Activated naive CD8-positive, alpha-beta T cell treated with anti-CD3 and anti-CD28 coated beads, Interleukin-2, amount 50 U/mL, for 24 hours (primary cell): ENCODE measurements at regions not wholly inside any gene's neighbourhood (a gene's known extent, or its start where the extent isn't known, plus 50 kb on each side); places are given as distances from the start of the nearest gene placed in this dataset.

Experiments
- ATAC-seq: fragments of 150-1000 bp; cut with Tn5 transposase; one replicate; pipeline ENCODE4 v1.10.0; 2021
- DNase-seq: peaks from one replicate; pipeline ENCODE4 v3.0.0; 2021
- H3K27ac Mint-ChIP-seq: one replicate; pipeline ENCODE4 v1.8.0; 2021; ENCODE audit warnings: mild to moderate bottlenecking, mixed read lengths
- H3K27me3 Mint-ChIP-seq: one replicate; pipeline ENCODE4 v1.8.0; 2021; ENCODE audit warnings: mixed read lengths
- H3K36me3 Mint-ChIP-seq: one replicate; pipeline ENCODE4 v1.8.0; 2021; ENCODE audit warnings: low read depth, mixed read lengths
- H3K4me1 Mint-ChIP-seq: one replicate; pipeline ENCODE4 v1.8.0; 2021; ENCODE audit warnings: mixed read lengths
- H3K4me3 Mint-ChIP-seq: one replicate; pipeline ENCODE4 v1.8.0; 2021; ENCODE audit warnings: mild to moderate bottlenecking, moderate library complexity, mixed read lengths
- H3K9me3 Mint-ChIP-seq: one replicate; pipeline ENCODE4 v1.8.0; 2021; ENCODE audit warnings: mixed read lengths

- H3K36me3 Mint-ChIP-seq, result no peaks in the 10 kb centered on the region
- H3K4me3 Mint-ChIP-seq, result no peak overlapping the region
- H3K27ac Mint-ChIP-seq, result no peak overlapping the region
- ATAC-seq (no peak), DNase-seq (no peak)
- H3K9me3 Mint-ChIP-seq, result no peaks in the 10 kb centered on the region
- no peaks in the 10 kb centered on the region for H3K4me1 Mint-ChIP-seq
- H3K27me3 Mint-ChIP-seq, result peaks cover 7% of the 10 kb centered on the region
Measured at GRCh38 chr10:123517901-123518300, 148.3 kb upstream of the GPR26 start.

GRCh38 chr10:123518765-123519164 lies 147.4 kb upstream of the GPR26 start:
- Mint-ChIP-seq H3K27me3 (peaks cover 9% of the 10 kb centered on the region), H3K4me1 (no peaks in the 10 kb centered on the region), H3K4me3 (no peak overlapping the region), H3K36me3 (no peaks in the 10 kb centered on the region), H3K27ac (no peak overlapping the region), H3K9me3 (no peaks in the 10 kb centered on the region)
- no peak for DNase-seq
- no peak for ATAC-seq

- Mint-ChIP-seq H3K9me3 (no peaks in the 10 kb centered on the region), H3K36me3 (no peaks in the 10 kb centered on the region), H3K27ac (no peak overlapping the region), H3K4me3 (no peak overlapping the region), H3K27me3 (peaks cover 11% of the 10 kb centered on the region), H3K4me1 (no peaks in the 10 kb centered on the region)
- ATAC-seq, result no peak
- DNase-seq, result no peak
Measured at GRCh38 chr10:123519861-123520260, 146.3 kb upstream of the GPR26 start.

- ATAC-seq (no peak), DNase-seq (no peak)
- no peak overlapping the region for H3K27ac Mint-ChIP-seq
- no peaks in the 10 kb centered on the region for H3K4me1 Mint-ChIP-seq
- no peaks in the 10 kb centered on the region for H3K36me3 Mint-ChIP-seq
- H3K9me3 Mint-ChIP-seq, result no peaks in the 10 kb centered on the region
- no peak overlapping the region for H3K4me3 Mint-ChIP-seq
- peaks cover 7% of the 10 kb centered on the region for H3K27me3 Mint-ChIP-seq
Measured at GRCh38 chr10:123521076-123521475, 145.1 kb upstream of the GPR26 start.

- no peaks in the 10 kb centered on the region for H3K36me3 Mint-ChIP-seq
Measured at GRCh38 chr10:123521556-123521955, 144.6 kb upstream of the GPR26 start.

GRCh38 chr10:123522702-123523312 lies 143.3 kb upstream of the GPR26 start:
- DNase-seq, result no peak
- Mint-ChIP-seq H3K4me3 (no peak overlapping the region), H3K9me3 (no peaks in the 10 kb centered on the region), H3K27me3 (peaks cover 10% of the 10 kb centered on the region), H3K36me3 (no peaks in the 10 kb centered on the region), H3K27ac (no peak overlapping the region), H3K4me1 (peaks cover 2% of the 10 kb centered on the region)
- ATAC-seq, result no peak

More at GRCh38 chr10:123521556-123521955, 144.6 kb upstream of the GPR26 start:
- Mint-ChIP-seq H3K27ac (no peak overlapping the region), H3K27me3 (peaks cover 7% of the 10 kb centered on the region), H3K9me3 (no peaks in the 10 kb centered on the region), H3K4me3 (no peak overlapping the region), H3K4me1 (no peaks in the 10 kb centered on the region)
- DNase-seq, result no peak
- no peak for ATAC-seq

GRCh38 chr10:123523833-123524232 lies 142.3 kb upstream of the GPR26 start:
- Mint-ChIP-seq H3K4me3 (no peak overlapping the region), H3K9me3 (no peaks in the 10 kb centered on the region), H3K27me3 (peaks cover 10% of the 10 kb centered on the region), H3K4me1 (peaks cover 2% of the 10 kb centered on the region), H3K27ac (no peak overlapping the region), H3K36me3 (no peaks in the 10 kb centered on the region)
- DNase-seq (no peak), ATAC-seq (no peak)

- Mint-ChIP-seq H3K9me3 (no peaks in the 10 kb centered on the region), H3K36me3 (no peaks in the 10 kb centered on the region), H3K4me3 (no peak overlapping the region), H3K27ac (no peak overlapping the region), H3K4me1 (peaks cover 2% of the 10 kb centered on the region), H3K27me3 (peaks cover 15% of the 10 kb centered on the region)
- ATAC-seq, result no peak
- DNase-seq, result no peak
Measured at GRCh38 chr10:123526356-123527064, 139.6 kb upstream of the GPR26 start.

- no peak for ATAC-seq
- DNase-seq, result no peak
- Mint-ChIP-seq H3K27me3 (peaks cover 20% of the 10 kb centered on the region), H3K4me3 (no peak overlapping the region), H3K4me1 (peaks cover 2% of the 10 kb centered on the region), H3K36me3 (no peaks in the 10 kb centered on the region), H3K9me3 (peaks cover 4% of the 10 kb centered on the region), H3K27ac (no peak overlapping the region)
Measured at GRCh38 chr10:123527151-123527550, 139.0 kb upstream of the GPR26 start.

GRCh38 chr10:123529146-123529760 lies 136.9 kb upstream of the GPR26 start:
- H3K27ac Mint-ChIP-seq, result no peak overlapping the region
- H3K9me3 Mint-ChIP-seq, result peaks cover 7% of the 10 kb centered on the region
- H3K4me1 Mint-ChIP-seq, result peaks cover 2% of the 10 kb centered on the region
- H3K4me3 Mint-ChIP-seq, result no peak overlapping the region
- DNase-seq, result no peak
- no peaks in the 10 kb centered on the region for H3K36me3 Mint-ChIP-seq
- ATAC-seq, result no peak
- peaks cover 22% of the 10 kb centered on the region for H3K27me3 Mint-ChIP-seq

GRCh38 chr10:123530166-123530870 lies 135.8 kb upstream of the GPR26 start:
- Mint-ChIP-seq H3K27me3 (peaks cover 22% of the 10 kb centered on the region), H3K4me1 (peaks cover 2% of the 10 kb centered on the region), H3K36me3 (no peaks in the 10 kb centered on the region), H3K4me3 (no peak overlapping the region), H3K9me3 (peaks cover 7% of the 10 kb centered on the region), H3K27ac (no peak overlapping the region)
- DNase-seq (no peak), ATAC-seq (no peak)

- Mint-ChIP-seq H3K27ac (no peak overlapping the region), H3K4me3 (no peak overlapping the region), H3K9me3 (peaks cover 7% of the 10 kb centered on the region), H3K27me3 (peaks cover 27% of the 10 kb centered on the region), H3K4me1 (no peaks in the 10 kb centered on the region), H3K36me3 (no peaks in the 10 kb centered on the region)
- DNase-seq (no peak), ATAC-seq (no peak)
Measured at GRCh38 chr10:123535386-123535785, 130.8 kb upstream of the GPR26 start.

- no peak overlapping the region for H3K4me3 Mint-ChIP-seq
- H3K27me3 Mint-ChIP-seq, result peaks cover 27% of the 10 kb centered on the region
- no peak for ATAC-seq
- no peaks in the 10 kb centered on the region for H3K4me1 Mint-ChIP-seq
- H3K9me3 Mint-ChIP-seq, result peaks cover 7% of the 10 kb centered on the region
- no peak for DNase-seq
- H3K36me3 Mint-ChIP-seq, result no peaks in the 10 kb centered on the region
- H3K27ac Mint-ChIP-seq, result no peak overlapping the region
Measured at GRCh38 chr10:123536176-123536845, 129.8 kb upstream of the GPR26 start.

GRCh38 chr10:123537188-123537961 lies 128.8 kb upstream of the GPR26 start:
- DNase-seq, result no peak
- H3K27ac Mint-ChIP-seq, result no peak overlapping the region
- H3K4me1 Mint-ChIP-seq, result no peaks in the 10 kb centered on the region
- no peaks in the 10 kb centered on the region for H3K36me3 Mint-ChIP-seq
- no peak for ATAC-seq
- peaks cover under 1% of the 10 kb centered on the region for H3K9me3 Mint-ChIP-seq
- H3K4me3 Mint-ChIP-seq, result no peak overlapping the region
- peaks cover 21% of the 10 kb centered on the region for H3K27me3 Mint-ChIP-seq
